Astrocyte (in vitro differentiated cells and primary cell): ENCODE measurements at regions not wholly inside any gene's neighbourhood (a gene's known extent, or its start where the extent isn't known, plus 50 kb on each side); places are given as distances from the start of the nearest gene placed in this dataset.

Experiments used
- DNase-seq: peaks from one replicate; pipeline ENCODE4 v3.0.0-alpha.2; 2010; ENCODE audit warnings: low read depth
- FAIRE-seq: peaks from 2 replicates; lab custom pipeline; 2011; peaks lifted over from hg19 to GRCh38; lab: Jason Lieb, UNC
- H2AFZ ChIP-seq: 2 replicates; pipeline ENCODE4 v1.6.0; 2012; ENCODE audit warnings: low read depth, low read length, inconsistent platforms
- H3K27ac ChIP-seq: 2 replicates; pipeline ENCODE4 v1.5.1; 2011; ENCODE audit warnings: low read depth, low read length, inconsistent platforms
- H3K27me3 ChIP-seq: 2 replicates; pipeline ENCODE4 v1.6.0; 2011; ENCODE audit warnings: low read length, inconsistent platforms; ENCODE audit not compliant: insufficient read depth
- H3K36me3 ChIP-seq: 2 replicates; pipeline ENCODE4 v1.5.1; 2011; ENCODE audit warnings: low read length, inconsistent platforms; ENCODE audit not compliant: insufficient read depth
- H3K4me1 ChIP-seq: 2 replicates; pipeline ENCODE4 v1.5.1; 2011; ENCODE audit warnings: low read length, inconsistent platforms; ENCODE audit not compliant: insufficient read depth
- H3K4me2 ChIP-seq: 2 replicates; pipeline ENCODE4 v1.6.0; 2012; ENCODE audit warnings: low read length, inconsistent platforms
- H3K4me3 ChIP-seq: 2 replicates; pipeline ENCODE4 v1.5.1; 2011; ENCODE audit warnings: low read depth, mild to moderate bottlenecking, low read length, inconsistent platforms; ENCODE audit not compliant: insufficient read depth
- H3K79me2 ChIP-seq: 2 replicates; pipeline ENCODE4 v1.6.0; 2012; ENCODE audit warnings: mild to moderate bottlenecking, low read length, inconsistent platforms; ENCODE audit not compliant: insufficient read depth
- H3K9ac ChIP-seq: 2 replicates; pipeline ENCODE4 v1.6.0; 2012; ENCODE audit warnings: mild to moderate bottlenecking, low read length, inconsistent platforms
- H3K9me3 ChIP-seq: 2 replicates; pipeline ENCODE4 v1.5.1; 2012; ENCODE audit warnings: low read depth, mild to moderate bottlenecking, low read length, inconsistent platforms; ENCODE audit not compliant: insufficient read depth
- H4K20me1 ChIP-seq: 2 replicates; pipeline ENCODE4 v1.6.0; 2012; ENCODE audit warnings: low read length, inconsistent platforms; ENCODE audit not compliant: insufficient read depth
- H3K27ac Mint-ChIP-seq: one replicate; pipeline ENCODE4 v1.8.0; 2021; ENCODE audit warnings: mild to moderate bottlenecking, mixed read lengths; ENCODE audit not compliant: unreplicated experiment
- H3K27me3 Mint-ChIP-seq: one replicate; pipeline ENCODE4 v1.8.0; 2021; ENCODE audit warnings: low read depth, mixed read lengths; ENCODE audit not compliant: unreplicated experiment
- H3K36me3 Mint-ChIP-seq: one replicate; pipeline ENCODE4 v1.8.0; 2021; ENCODE audit warnings: low read depth, mixed read lengths; ENCODE audit not compliant: unreplicated experiment
- H3K4me1 Mint-ChIP-seq: one replicate; pipeline ENCODE4 v1.8.0; 2021; ENCODE audit warnings: low read depth, mixed read lengths; ENCODE audit not compliant: unreplicated experiment
- H3K4me3 Mint-ChIP-seq: one replicate; pipeline ENCODE4 v1.8.0; 2021; ENCODE audit warnings: mild to moderate bottlenecking, moderate library complexity, mixed read lengths; ENCODE audit not compliant: unreplicated experiment
- H3K9me3 Mint-ChIP-seq: one replicate; pipeline ENCODE4 v1.8.0; 2021; ENCODE audit warnings: mild to moderate bottlenecking, mixed read lengths; ENCODE audit not compliant: unreplicated experiment
- CTCF ChIP-seq: IDR thresholded peaks from 2 replicates; pipeline ENCODE4 v1.5.1; 2011; ENCODE audit warnings: low read depth, mild to moderate bottlenecking, inconsistent platforms, low read length, moderate library complexity; ENCODE audit not compliant: insufficient read depth
- EZH2 ChIP-seq: IDR thresholded peaks from 2 replicates; pipeline ENCODE4 v1.6.1; 2012; ENCODE audit warnings: mild to moderate bottlenecking, low read length, inconsistent platforms; ENCODE audit not compliant: insufficient read depth

DNA sequence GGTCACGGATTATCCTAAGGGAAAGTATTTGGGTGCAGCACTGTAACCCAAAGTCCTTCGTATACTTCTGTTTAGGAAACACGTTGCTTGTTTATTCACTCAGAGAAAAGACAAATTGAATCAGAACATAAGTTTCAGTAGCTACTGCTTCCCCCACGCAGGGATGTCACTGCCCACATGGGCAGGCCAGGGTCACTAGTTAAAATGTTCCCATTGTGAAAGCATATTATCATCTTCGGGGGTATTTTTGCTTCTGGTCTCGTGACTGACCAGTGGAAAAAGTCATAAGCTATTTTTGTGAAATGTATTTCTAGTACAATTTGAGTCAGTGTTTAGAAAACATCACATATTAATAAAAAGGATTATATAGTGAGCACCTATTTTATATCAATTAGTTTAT is 377.8 kb downstream of the PCDH7 start:
- Histone ChIP-seq H3K9ac (no peak overlapping the region), H3K4me2 (no peak overlapping the region), H4K20me1 (no peaks in the 10 kb centered on the region), H3K36me3 (no peaks in the 10 kb centered on the region), H2AFZ (no peak overlapping the region), H3K27ac (no peak overlapping the region), H3K4me3 (no peak overlapping the region), H3K79me2 (no peaks in the 10 kb centered on the region), H3K4me1 (no peaks in the 10 kb centered on the region), H3K27me3 (no peaks in the 10 kb centered on the region), H3K9me3 (no peaks in the 10 kb centered on the region)
- Mint-ChIP-seq H3K27me3 (no peaks in the 10 kb centered on the region), H3K4me3 (no peak overlapping the region), H3K9me3 (no peaks in the 10 kb centered on the region), H3K27ac (no peak overlapping the region), H3K36me3 (no peaks in the 10 kb centered on the region), H3K4me1 (peaks cover 6% of the 10 kb centered on the region)
- TF ChIP-seq CTCF (no peak), EZH2 (no peak)
- FAIRE-seq = no peak
- DNase-seq = no peak

GRCh38 chr4:31100536-31100935 is 380.4 kb downstream of the PCDH7 start:
- no peaks in the 10 kb centered on the region for H3K36me3 Mint-ChIP-seq
- peaks cover 8% of the 10 kb centered on the region for H3K4me1 ChIP-seq
- no peaks in the 10 kb centered on the region for H3K27me3 ChIP-seq
- no peaks in the 10 kb centered on the region for H3K9me3 Mint-ChIP-seq
- no peaks in the 10 kb centered on the region for H4K20me1 ChIP-seq
- H3K4me2 ChIP-seq = no peak overlapping the region
- no peaks in the 10 kb centered on the region for H3K27me3 Mint-ChIP-seq
- H3K36me3 ChIP-seq = no peaks in the 10 kb centered on the region
- FAIRE-seq = no peak
- TF ChIP-seq EZH2 (no peak), CTCF (no peak)
- no peak overlapping the region for H3K4me3 ChIP-seq
- no peak overlapping the region for H2AFZ ChIP-seq
- H3K79me2 ChIP-seq = no peaks in the 10 kb centered on the region
- no peak overlapping the region for H3K27ac Mint-ChIP-seq
- no peak overlapping the region for H3K9ac ChIP-seq
- H3K4me1 Mint-ChIP-seq = peaks cover 17% of the 10 kb centered on the region
- H3K4me3 Mint-ChIP-seq = no peak overlapping the region
- DNase-seq = peak; percentile 63
- no peak overlapping the region for H3K27ac ChIP-seq
- H3K9me3 ChIP-seq = no peaks in the 10 kb centered on the region

- H3K4me1 ChIP-seq = peaks cover 14% of the 10 kb centered on the region
- no peaks in the 10 kb centered on the region for H3K27me3 ChIP-seq
- no peak overlapping the region for H3K4me3 ChIP-seq
- H3K9me3 ChIP-seq = no peaks in the 10 kb centered on the region
- no peak overlapping the region for H3K9ac ChIP-seq
- H3K27me3 Mint-ChIP-seq = no peaks in the 10 kb centered on the region
- H3K4me1 Mint-ChIP-seq = peaks cover 26% of the 10 kb centered on the region
- no peak overlapping the region for H3K27ac Mint-ChIP-seq
- no peak overlapping the region for H3K27ac ChIP-seq
- H3K4me3 Mint-ChIP-seq = no peak overlapping the region
- DNase-seq = peak; percentile 58
- H3K36me3 Mint-ChIP-seq = no peaks in the 10 kb centered on the region
- H3K9me3 Mint-ChIP-seq = no peaks in the 10 kb centered on the region
- no peak overlapping the region for H2AFZ ChIP-seq
- peak overlapping the region; percentile 1 for H3K4me2 ChIP-seq
- H3K36me3 ChIP-seq = no peaks in the 10 kb centered on the region
- no peak for FAIRE-seq
- TF ChIP-seq EZH2 (no peak), CTCF (no peak)
- H3K79me2 ChIP-seq = no peaks in the 10 kb centered on the region
- H4K20me1 ChIP-seq = no peaks in the 10 kb centered on the region
These were observed 383.9 kb downstream of the PCDH7 start for GRCh38 chr4:31104043-31104442.
